GM21528 (cell line): ENCODE measurements at regions not wholly inside any gene's neighbourhood (a gene's known extent, or its start where the extent isn't known, plus 50 kb on each side); places are given as distances from the start of the nearest gene placed in this dataset.
"Not testable (repeated sequence)": the region's sequence is repeated elsewhere in the genome, so short reads cannot be mapped to it uniquely, and the experiment has no call there.

ENCODE experiments used
- ATAC-seq: cut with Tn5 transposase; IDR thresholded peaks from one replicate; pipeline ENCODE4 v1.9.1; 2021; ENCODE audit warnings: mild to moderate bottlenecking, moderate library complexity; ENCODE audit not compliant: unreplicated experiment, low FRiP score

GRCh38 chr2:88802026-88802425 lies 110.6 kb downstream of the RPIA start:
- not testable (repeated sequence) for ATAC-seq

GRCh38 chr2:88807237-88807962 lies 115.9 kb downstream of the RPIA start:
- ATAC-seq = no peak

GRCh38 chr2:88808083-88808482 lies 116.6 kb downstream of the RPIA start:
- no peak for ATAC-seq

GRCh38 chr2:88808652-88809051 lies 117.2 kb downstream of the RPIA start:
- no peak for ATAC-seq

- no peak for ATAC-seq
Measured at GRCh38 chr2:88809216-88809615, 117.7 kb downstream of the RPIA start.

GRCh38 chr2:88810017-88810416 lies 118.5 kb downstream of the RPIA start:
- ATAC-seq = no peak

- no peak for ATAC-seq
Measured at GRCh38 chr2:88810488-88810887, 119.0 kb downstream of the RPIA start.

- ATAC-seq = no peak
Measured at GRCh38 chr2:88811233-88811632, 119.8 kb downstream of the RPIA start.

GRCh38 chr2:88811681-88812080 lies 120.2 kb downstream of the RPIA start:
- ATAC-seq = no peak

- no peak for ATAC-seq
Measured at GRCh38 chr2:88813612-88814011, 122.1 kb downstream of the RPIA start.

GRCh38 chr2:88815282-88815681 lies 123.8 kb downstream of the RPIA start:
- ATAC-seq = no peak

GRCh38 chr2:88815697-88816096 lies 124.2 kb downstream of the RPIA start:
- no peak for ATAC-seq

- no peak for ATAC-seq
Measured at GRCh38 chr2:88818381-88818780, 126.9 kb downstream of the RPIA start.

GRCh38 chr2:88824951-88825350 lies 133.5 kb downstream of the RPIA start:
- ATAC-seq = no peak

GRCh38 chr2:88826399-88826798 lies 134.9 kb downstream of the RPIA start:
- ATAC-seq = no peak

GRCh38 chr2:88827821-88828220 lies 136.3 kb downstream of the RPIA start:
- ATAC-seq = no peak

- ATAC-seq = no peak
Measured at GRCh38 chr2:88828397-88829137, 137.1 kb downstream of the RPIA start.

- ATAC-seq = no peak
Measured at GRCh38 chr2:88829607-88830463, 138.4 kb downstream of the RPIA start.

- no peak for ATAC-seq
Measured at GRCh38 chr2:88831071-88831791, 139.8 kb downstream of the RPIA start.

GRCh38 chr2:88831792-88832248 lies 140.3 kb downstream of the RPIA start:
- peak; percentile 90 for ATAC-seq
